ENCODE measurements at regions not wholly inside any gene's neighbourhood (a gene's known extent, or its start where the extent isn't known, plus 50 kb on each side); places are given as distances from the start of the nearest gene placed in this dataset.

DNA sequence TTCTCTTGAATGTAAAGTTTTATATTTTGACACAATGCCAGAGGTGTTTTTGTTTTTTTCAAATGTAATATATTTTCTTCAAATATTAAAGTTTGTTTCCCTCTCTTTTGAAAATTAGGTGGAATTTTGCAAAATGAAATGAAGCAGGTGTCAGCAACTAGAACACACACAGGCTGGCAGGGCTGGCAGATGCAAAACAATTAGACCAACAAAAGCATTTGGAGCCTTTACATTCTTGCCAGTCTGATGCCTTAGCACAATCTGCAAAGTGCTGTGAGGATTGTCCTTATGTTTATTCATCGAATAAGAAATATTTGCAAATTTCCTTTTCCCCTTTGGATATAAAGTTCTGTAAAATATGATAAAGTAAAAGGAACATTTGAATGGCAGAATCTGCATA lies 1063.9 kb downstream of the CDH9 start:
- TF ChIP-seq, protein P1, sequence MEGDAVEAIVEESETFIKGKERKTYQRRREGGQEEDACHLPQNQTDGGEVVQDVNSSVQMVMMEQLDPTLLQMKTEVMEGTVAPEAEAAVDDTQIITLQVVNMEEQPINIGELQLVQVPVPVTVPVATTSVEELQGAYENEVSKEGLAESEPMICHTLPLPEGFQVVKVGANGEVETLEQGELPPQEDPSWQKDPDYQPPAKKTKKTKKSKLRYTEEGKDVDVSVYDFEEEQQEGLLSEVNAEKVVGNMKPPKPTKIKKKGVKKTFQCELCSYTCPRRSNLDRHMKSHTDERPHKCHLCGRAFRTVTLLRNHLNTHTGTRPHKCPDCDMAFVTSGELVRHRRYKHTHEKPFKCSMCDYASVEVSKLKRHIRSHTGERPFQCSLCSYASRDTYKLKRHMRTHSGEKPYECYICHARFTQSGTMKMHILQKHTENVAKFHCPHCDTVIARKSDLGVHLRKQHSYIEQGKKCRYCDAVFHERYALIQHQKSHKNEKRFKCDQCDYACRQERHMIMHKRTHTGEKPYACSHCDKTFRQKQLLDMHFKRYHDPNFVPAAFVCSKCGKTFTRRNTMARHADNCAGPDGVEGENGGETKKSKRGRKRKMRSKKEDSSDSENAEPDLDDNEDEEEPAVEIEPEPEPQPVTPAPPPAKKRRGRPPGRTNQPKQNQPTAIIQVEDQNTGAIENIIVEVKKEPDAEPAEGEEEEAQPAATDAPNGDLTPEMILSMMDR (conservative IDR thresholded peaks at IDR 0.05 in 1 of 2, IDR thresholded peaks at IDR 0.05 in 1 of 2; ENCODE audit: low read depth in 1 of 2, low read length in 2 of 2), result no peak
- TF ChIP-seq EZH2 (IDR thresholded peaks at IDR 0.05; ENCODE audit: low read length, missing control alignments), result no peak
